ENCODE measurements at regions not wholly inside any gene's neighbourhood (a gene's known extent, or its start where the extent isn't known, plus 50 kb on each side); places are given as distances from the start of the nearest gene placed in this dataset.
"Not testable (repeated sequence)": the region's sequence is repeated elsewhere in the genome, so short reads cannot be mapped to it uniquely, and the experiment has no call there.

DNA sequence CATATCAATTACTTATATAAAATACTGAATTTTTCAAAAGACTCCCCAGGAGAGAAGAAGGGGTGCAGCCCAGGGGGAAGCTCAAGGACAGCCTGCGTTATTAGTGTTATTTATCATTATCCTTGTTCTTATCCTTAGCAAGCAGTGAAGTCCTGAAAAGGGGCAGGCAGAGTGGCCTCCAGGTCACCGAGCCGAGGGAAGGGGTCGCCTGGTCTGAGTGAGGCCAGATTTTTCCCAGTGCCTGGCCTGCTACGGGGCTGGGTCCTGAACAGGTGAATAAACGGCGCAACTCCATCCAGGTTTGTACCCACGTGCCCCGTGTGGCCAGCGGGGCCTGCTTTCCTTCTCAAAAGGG, 123.7 kb downstream of the BRD1 start:
- no peak for TF ChIP-seq CTCF (conservative IDR thresholded peaks at IDR 0.05)
- no peak overlapping the region for H3K27ac ChIP-seq

DNA sequence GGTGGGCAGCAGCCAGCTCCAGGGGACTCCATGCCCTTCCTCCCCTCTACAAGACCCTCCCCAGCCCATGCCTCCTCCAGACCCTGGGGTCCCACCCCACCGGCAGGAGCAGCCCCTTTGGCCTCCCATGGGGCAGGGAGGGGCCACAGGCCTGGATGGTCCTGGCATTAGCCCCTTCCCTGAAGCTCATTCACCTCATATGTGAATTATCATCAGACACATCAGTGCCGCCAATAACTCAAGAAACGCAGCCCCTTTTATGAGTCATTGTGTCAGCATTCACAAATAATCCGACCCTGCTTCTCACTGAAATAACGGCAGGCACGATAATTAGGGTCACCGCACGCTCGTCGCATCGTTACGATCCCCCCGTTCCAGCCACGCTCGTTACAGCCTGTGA, 124.2 kb downstream of the BRD1 start:
- H3K27ac ChIP-seq = no peak overlapping the region
- TF ChIP-seq CTCF (conservative IDR thresholded peaks at IDR 0.05) = no peak

DNA sequence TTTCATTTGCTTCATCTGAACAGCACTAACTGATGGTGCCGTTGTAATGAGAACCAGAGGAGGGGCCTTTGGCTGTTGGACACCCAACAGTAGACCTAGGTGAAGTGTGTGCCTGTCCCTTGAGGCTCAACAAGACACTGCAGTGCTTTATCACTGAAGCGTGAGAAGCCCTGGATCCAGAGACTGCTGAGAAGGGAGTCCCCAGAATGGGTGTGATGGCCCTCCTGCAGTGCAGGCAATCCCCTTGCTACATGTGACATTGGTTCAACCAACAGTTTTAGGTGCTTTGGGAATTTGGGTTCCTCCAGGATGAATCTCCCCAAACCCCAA, 125.6 kb downstream of the BRD1 start:
- no peak overlapping the region for H3K27ac ChIP-seq
- TF ChIP-seq CTCF (conservative IDR thresholded peaks at IDR 0.05) = no peak; the same call in none of the 2 replicates

- peak; percentile 24; the same call in 1 of the 2 replicates for TF ChIP-seq CTCF (conservative IDR thresholded peaks at IDR 0.05)
- H3K27ac ChIP-seq = no peak overlapping the region
These were observed 126.1 kb downstream of the BRD1 start for GRCh38 chr22:49701380-49702067.

- no peak for TF ChIP-seq CTCF (conservative IDR thresholded peaks at IDR 0.05)
- H3K27ac ChIP-seq = no peak overlapping the region
These were observed 127.7 kb downstream of the BRD1 start for GRCh38 chr22:49699928-49700498.

DNA sequence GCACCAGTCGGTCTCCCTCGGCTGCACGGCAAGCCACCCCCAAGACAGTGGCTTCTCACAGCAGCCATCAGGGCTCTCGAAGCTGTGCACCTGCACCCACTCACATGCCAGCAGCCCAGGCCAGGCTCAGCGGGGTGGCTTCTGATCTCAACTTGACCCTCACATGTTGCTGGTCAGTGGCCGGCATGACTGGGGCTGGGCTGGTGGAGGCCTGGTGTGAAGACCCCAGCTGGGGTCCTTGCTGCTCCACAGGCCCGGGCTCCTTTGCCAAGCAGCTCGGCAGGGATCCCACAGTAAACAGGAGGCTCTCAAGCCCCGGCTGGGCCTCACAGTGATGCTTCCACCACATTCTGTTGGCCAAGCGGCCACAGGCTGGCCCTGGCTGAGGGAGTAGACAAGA, 128.2 kb downstream of the BRD1 start:
- no peak for TF ChIP-seq CTCF (conservative IDR thresholded peaks at IDR 0.05)
- H3K27ac ChIP-seq = no peak overlapping the region

- not testable (repeated sequence) for H3K27ac ChIP-seq
These were observed 129.1 kb downstream of the BRD1 start for GRCh38 chr22:49698616-49699015.

GRCh38 chr22:49697047-49697446, 130.6 kb downstream of the BRD1 start:
- TF ChIP-seq CTCF (conservative IDR thresholded peaks at IDR 0.05) = no peak
- no peak overlapping the region for H3K27ac ChIP-seq

Data from VCaP (cell line).